ENCODE measurements at regions not wholly inside any gene's neighbourhood (a gene's known extent, or its start where the extent isn't known, plus 50 kb on each side); places are given as distances from the start of the nearest gene placed in this dataset.

- DNase-seq = no peak
Observed at GRCh38 chr10:108301002-108301401, 1136.5 kb upstream of the SORCS1 start.

GRCh38 chr10:108290823-108291222 lies 1126.3 kb upstream of the SORCS1 start:
- no peak for DNase-seq

GRCh38 chr10:108275895-108276685 lies 1111.6 kb upstream of the SORCS1 start:
- DNase-seq = no peak

GRCh38 chr10:108260383-108260906 lies 1095.9 kb upstream of the SORCS1 start:
- DNase-seq = no peak

- no peak for DNase-seq
Observed at GRCh38 chr10:108254089-108254488, 1089.6 kb upstream of the SORCS1 start.

GRCh38 chr10:108252771-108253170 lies 1088.3 kb upstream of the SORCS1 start:
- DNase-seq = no peak

- DNase-seq = no peak
Observed at GRCh38 chr10:108250936-108251620, 1086.6 kb upstream of the SORCS1 start.

- DNase-seq = no peak
Observed at GRCh38 chr10:108249940-108250339, 1085.4 kb upstream of the SORCS1 start.

GRCh38 chr10:108244443-108245228 lies 1080.1 kb upstream of the SORCS1 start:
- no peak for DNase-seq

- no peak for DNase-seq
Observed at GRCh38 chr10:108241166-108241565, 1076.7 kb upstream of the SORCS1 start.

- DNase-seq = no peak
Observed at GRCh38 chr10:108238261-108238660, 1073.8 kb upstream of the SORCS1 start.

GRCh38 chr10:108230478-108231170 lies 1066.1 kb upstream of the SORCS1 start:
- DNase-seq = no peak

GRCh38 chr10:108208732-108209131 lies 1044.2 kb upstream of the SORCS1 start:
- no peak for DNase-seq

- DNase-seq = no peak
Observed at GRCh38 chr10:108208038-108208437, 1043.5 kb upstream of the SORCS1 start.

GRCh38 chr10:108204528-108205305 lies 1040.2 kb upstream of the SORCS1 start:
- DNase-seq = no peak

GRCh38 chr10:108203905-108204527 lies 1039.5 kb upstream of the SORCS1 start:
- no peak for DNase-seq

- DNase-seq = no peak
Observed at GRCh38 chr10:108187408-108188012, 1023.0 kb upstream of the SORCS1 start.

GRCh38 chr10:108184114-108184513 lies 1019.6 kb upstream of the SORCS1 start:
- no peak for DNase-seq

GRCh38 chr10:108180878-108181277 lies 1016.4 kb upstream of the SORCS1 start:
- DNase-seq = no peak

GRCh38 chr10:108169846-108170245 lies 1005.3 kb upstream of the SORCS1 start:
- no peak for DNase-seq

- DNase-seq = no peak
Observed at GRCh38 chr10:108167766-108168165, 1003.3 kb upstream of the SORCS1 start.
